ENCODE measurements at regions not wholly inside any gene's neighbourhood (a gene's known extent, or its start where the extent isn't known, plus 50 kb on each side); places are given as distances from the start of the nearest gene placed in this dataset.

DNA sequence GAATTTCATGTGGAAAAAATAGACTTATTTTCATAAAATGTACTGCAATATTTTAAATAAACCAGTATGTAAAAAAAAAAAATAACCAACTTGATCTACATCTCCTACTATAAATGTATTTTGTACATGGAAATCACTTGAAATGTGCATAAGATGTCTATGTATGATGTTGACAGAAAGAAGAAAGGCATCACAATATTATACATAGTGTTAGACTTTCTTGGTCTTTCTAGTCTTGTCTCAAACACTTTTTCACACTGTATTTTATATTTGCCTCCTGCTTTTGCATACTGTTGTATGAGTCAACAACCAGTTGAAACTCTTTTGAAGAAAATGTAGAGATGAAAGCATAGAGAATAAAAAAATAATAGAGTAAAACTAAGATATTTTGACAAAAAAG lies 352.4 kb upstream of the MGAT4C start:
- DNase-seq (ENCODE audit: low spot score) = no peak

- DNase-seq (ENCODE audit: low spot score) = no peak
Measured at GRCh38 chr12:86601550-86602308, 345.5 kb upstream of the MGAT4C start.

DNA sequence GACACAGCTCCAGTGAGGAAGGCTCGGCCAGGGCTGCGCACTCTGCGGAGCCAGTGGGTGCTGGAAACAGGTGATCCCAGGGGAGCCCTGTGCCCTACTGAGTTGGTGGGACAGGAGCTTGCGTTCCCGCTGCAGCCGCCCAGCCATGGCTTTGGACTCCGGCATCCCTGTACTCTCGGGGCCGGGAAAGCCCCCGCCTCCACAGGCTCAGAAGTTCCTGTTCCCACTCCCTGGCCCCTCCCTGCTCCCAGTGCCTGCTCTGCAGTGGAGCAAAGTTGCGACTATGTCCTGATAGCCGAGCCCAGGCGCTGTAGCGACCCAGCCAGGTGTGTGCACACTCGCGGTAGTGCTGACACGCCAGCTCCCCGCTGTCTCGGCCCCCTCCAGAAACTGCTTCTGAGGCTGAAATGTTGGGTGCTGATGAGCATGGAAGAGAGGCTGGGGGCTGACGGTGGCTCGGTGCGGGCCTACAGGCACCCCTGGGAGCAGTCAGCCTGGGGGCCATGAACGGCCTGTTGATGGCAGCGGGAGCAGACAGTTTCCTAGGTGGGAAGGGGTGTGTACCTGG lies 344.6 kb upstream of the MGAT4C start:
- no peak for DNase-seq (ENCODE audit: low spot score)

- DNase-seq (ENCODE audit: low spot score) = no peak
Measured at GRCh38 chr12:86597431-86597830, 341.2 kb upstream of the MGAT4C start.

GRCh38 chr12:86590296-86590695 lies 334.1 kb upstream of the MGAT4C start:
- no peak for DNase-seq (ENCODE audit: low spot score)

DNA sequence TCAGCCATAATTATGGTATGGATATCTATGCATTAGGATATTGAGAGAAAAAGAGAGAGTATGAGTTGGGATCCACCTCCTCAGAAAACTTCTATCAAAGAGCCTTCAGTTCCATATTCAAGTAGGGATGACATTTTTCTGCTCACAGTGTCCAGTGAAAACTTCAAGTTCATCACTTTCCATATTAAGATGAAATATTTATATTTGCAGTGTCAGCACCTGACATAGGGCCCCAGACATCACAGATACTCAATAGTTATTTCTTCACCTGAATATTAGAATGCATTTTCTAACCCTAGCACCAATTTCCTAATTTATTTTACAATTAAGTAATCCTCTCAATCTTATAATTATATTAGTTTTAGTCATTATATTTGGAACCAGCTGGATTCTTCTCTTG lies 318.0 kb upstream of the MGAT4C start:
- DNase-seq (ENCODE audit: low spot score) = no peak

DNA sequence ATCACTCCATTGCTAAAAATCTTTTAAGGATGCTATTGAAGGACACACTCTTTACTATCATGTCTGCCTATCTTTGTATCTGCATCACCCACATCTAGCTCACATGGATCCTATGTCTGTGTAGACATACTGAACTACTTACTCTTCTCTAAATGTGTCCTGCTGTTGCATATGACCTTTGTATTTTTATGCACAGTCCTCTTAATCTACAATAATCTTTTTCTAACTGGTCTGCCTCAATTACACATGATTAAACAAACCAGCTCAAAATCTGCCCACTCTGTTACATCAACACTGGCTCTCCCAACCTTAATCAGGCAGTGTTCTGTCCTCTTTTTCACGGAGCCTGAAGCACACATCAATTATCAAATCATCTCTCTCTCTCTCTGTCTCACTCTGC lies 316.3 kb upstream of the MGAT4C start:
- peak; percentile 46 for DNase-seq (ENCODE audit: low spot score)

DNA sequence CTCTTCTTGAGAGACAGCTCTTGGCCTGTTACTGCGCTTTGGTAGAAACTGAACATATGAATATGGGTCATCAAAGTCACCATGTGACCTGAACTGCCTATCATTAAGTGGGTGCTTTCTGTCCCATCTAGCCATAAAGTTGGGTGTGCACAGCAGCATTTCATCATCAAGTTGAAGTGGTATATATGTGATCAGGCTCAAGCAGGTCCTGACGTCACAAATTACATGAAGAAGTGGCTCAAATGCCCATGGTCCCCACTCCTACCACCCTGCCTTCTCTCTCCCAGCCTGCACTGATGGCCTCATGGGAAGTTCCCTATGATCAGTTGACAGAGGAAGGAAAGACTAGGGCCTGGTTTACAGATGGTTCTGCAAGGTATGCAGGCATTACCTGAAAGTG lies 308.8 kb upstream of the MGAT4C start:
- DNase-seq (ENCODE audit: low spot score) = no peak

DNA sequence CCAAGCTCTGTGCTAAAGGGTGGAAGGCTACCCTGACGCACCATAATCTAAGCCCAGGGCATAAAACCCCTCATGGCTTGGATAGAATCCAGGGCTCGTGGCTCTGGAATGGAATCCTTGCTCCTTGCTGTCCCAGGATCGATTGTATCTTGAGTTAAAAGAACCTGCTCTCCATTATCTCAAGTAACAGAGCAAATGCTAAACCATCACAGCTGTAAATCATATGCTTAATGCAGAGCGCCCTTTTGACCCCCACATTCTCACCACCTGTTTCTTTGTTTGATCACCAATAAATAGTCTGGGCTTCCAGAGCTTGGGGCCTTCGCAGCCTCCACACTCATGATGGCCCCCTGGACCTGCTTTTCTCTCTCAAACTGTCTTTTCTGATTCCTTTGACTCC lies 299.3 kb upstream of the MGAT4C start:
- peak; percentile 96 for DNase-seq (ENCODE audit: low spot score)

GRCh38 chr12:86551146-86551571 lies 295.0 kb upstream of the MGAT4C start:
- DNase-seq (ENCODE audit: low spot score) = no peak

GRCh38 chr12:86550218-86551145 lies 294.3 kb upstream of the MGAT4C start:
- no peak for DNase-seq (ENCODE audit: low spot score)

- no peak for DNase-seq (ENCODE audit: low spot score)
Measured at GRCh38 chr12:86543716-86544115, 287.5 kb upstream of the MGAT4C start.

GRCh38 chr12:86530996-86531655 lies 274.9 kb upstream of the MGAT4C start:
- DNase-seq (ENCODE audit: low spot score) = no peak

DNA sequence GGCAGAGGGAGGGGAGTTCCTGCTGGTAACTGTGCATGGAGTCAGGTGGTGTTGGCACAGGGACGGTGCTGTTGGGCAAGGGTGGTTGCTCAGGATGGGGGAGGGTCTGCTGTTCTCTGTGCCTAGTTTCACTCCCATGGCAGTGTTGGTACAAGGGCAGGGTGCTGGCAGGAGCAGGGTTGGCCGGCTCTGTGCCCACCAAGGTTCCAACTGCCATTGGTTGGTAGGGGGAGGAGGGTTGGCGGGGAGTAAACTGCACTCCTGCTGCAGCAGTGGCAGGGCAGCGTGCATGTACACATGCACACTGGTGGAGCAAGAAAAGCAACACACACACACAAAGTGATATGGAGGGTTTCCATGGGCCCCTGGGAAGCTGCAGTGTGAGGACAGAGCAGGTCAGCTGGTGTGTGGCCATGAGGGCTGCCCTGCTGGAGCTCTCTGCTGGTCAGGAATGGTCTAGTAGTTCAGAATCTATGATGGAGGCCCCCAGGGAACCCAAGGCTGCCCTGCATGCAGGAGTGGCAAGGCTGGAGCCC lies 269.9 kb upstream of the MGAT4C start:
- no peak for DNase-seq (ENCODE audit: low spot score)

- DNase-seq (ENCODE audit: low spot score) = no peak
Measured at GRCh38 chr12:86523844-86524243, 267.7 kb upstream of the MGAT4C start.

DNA sequence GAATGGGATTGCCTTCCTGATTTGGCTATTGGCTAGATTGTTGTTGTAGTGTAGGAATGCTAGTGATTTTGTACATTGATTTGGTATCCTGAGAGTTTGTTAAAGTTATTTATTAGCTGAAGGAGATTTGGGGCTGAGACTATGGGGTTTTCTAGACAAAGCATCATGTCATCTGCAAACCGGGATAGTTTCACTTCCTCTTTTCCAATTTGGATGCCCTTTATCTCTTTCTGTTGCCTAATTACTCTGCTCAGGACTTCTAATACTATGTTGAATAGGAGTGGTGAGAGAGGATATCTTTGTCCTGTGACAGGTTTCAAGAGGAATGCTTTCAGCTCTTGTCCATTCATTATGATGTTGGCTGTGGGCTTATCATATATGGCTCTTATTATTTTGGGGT lies 265.7 kb upstream of the MGAT4C start:
- DNase-seq (ENCODE audit: low spot score) = no peak

GRCh38 chr12:86513226-86513625 lies 257.0 kb upstream of the MGAT4C start:
- peak; percentile 27 for DNase-seq (ENCODE audit: low spot score)

DNA sequence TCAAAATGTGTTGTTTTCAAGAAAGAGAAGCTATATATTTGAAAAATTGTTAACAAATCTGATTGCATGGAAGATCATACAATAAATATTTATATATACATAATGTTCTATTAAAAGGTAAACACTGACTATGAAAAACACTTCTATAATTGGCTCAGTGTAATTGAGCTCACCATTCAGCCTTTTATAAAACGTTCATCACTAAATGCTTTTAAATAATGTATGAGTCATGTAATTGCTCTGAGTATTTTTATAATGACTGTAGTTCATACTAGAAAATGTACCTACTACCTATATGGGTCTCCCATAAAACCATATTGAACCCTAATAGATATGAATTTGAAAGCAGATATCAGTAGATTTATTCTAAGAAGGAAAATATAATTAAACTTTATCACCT lies 240.4 kb upstream of the MGAT4C start:
- no peak for DNase-seq (ENCODE audit: low spot score)

- DNase-seq (ENCODE audit: low spot score) = no peak
Measured at GRCh38 chr12:86484473-86484872, 228.3 kb upstream of the MGAT4C start.

DNA sequence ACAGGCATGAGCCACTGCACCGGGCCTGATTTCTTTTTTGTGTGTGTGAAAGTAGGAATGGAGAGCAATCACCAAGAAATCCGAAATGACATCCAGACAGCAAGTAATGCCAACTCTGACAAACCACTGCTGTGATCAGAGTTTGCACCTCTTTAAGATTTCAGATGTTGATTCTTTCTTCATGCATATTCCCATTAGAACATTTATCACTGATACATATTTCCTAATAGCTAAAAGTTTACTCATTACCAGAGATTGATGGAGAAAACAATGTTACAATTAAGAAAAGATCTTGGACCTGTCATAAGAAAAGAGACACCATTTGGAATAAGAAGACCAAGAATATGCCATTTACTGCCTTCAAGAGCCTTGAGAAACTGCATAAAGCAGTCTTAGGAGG lies 217.0 kb upstream of the MGAT4C start:
- DNase-seq (ENCODE audit: low spot score) = no peak

DNA sequence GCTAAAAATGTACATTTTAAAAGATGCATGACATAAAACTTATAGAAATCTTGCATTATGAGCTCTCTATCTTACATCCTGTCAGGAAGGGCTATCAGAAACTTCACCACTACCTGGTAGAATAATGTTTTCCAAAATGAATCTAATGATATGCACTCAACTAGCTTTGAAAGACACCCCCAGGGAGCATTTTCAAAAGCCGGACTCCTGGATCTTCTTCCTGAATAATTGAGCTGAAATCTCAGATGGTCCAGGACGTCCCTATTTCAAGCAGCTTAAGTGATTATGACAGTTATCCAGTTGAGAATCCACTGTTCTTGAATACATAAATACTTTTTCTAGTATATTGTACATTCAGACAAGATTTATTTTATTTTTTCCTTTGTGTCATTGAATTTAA lies 200.6 kb upstream of the MGAT4C start:
- DNase-seq (ENCODE audit: low spot score) = no peak

DNA sequence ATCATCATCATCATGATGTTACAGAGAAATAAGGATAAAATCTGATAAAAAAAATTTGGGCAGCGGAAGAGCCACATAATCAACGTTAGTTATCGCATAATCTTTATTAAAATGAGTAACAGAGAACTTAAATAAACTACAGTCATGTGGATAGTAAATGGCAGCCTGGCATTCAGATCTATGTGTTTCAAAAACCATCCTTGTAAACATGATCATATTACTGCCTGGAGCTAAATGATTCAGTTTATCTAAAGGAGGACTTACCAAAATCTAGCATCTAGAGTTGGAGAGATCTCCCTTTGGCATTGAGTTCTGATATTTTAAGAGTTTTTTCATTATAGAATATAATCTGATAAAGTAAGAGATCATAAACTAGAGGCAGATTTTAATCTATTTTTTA lies 200.1 kb upstream of the MGAT4C start:
- DNase-seq (ENCODE audit: low spot score) = no peak
